H1 (cell line): ENCODE measurements at regions not wholly inside any gene's neighbourhood (a gene's known extent, or its start where the extent isn't known, plus 50 kb on each side); places are given as distances from the start of the nearest gene placed in this dataset.
A peak's percentile ranks its signal among the peaks of the same experiment; 100 is the strongest.

Source experiments
- CTCF ChIA-PET: fragments of 300-600 bp; sonication (Branson Sonifier 250); formaldehyde crosslinking; loops from one replicate; lab custom pipeline; 2021; ENCODE audit not compliant: partially characterized antibody; lab: Charles Lee
- POLR2A ChIA-PET: fragments of 300-600 bp; sonication (Branson Sonifier 250); formaldehyde crosslinking; loops from one replicate; lab custom pipeline; 2021; ENCODE audit warnings: inconsistent platforms; ENCODE audit not compliant: partially characterized antibody; lab: Charles Lee
- DNase-seq, 2 experiments: peaks; one replicate each; pipeline versions ENCODE4 v3.0.0 to v3.0.0-alpha.2; 2010 to 2022; ENCODE audit warnings: low spot score in 2 of 2, low read depth in 1 of 2, mixed read lengths in 1 of 2
- FAIRE-seq: peaks from 2 replicates; lab custom pipeline; 2011; peaks lifted over from hg19 to GRCh38; lab: Jason Lieb, UNC
- H2AFZ ChIP-seq: 2 replicates; pipeline ENCODE4 v1.8.1; 2012; ENCODE audit warnings: low read length, inconsistent platforms
- H2AK5ac ChIP-seq: 2 replicates; pipeline ENCODE4 v1.6.1; 2013; ENCODE audit warnings: low read depth, low read length
- H2BK120ac ChIP-seq: replicated peaks from 2 replicates; pipeline ENCODE3; 2013; ENCODE audit warnings: low read depth, low read length, inconsistent platforms
- H2BK12ac ChIP-seq: 2 replicates; pipeline ENCODE4 v1.6.1; 2013; ENCODE audit warnings: low read depth, low read length
- H2BK15ac ChIP-seq: 2 replicates; pipeline ENCODE4 v1.6.1; 2013; ENCODE audit warnings: low read length
- H2BK20ac ChIP-seq: 2 replicates; pipeline ENCODE4 v1.6.1; 2013; ENCODE audit warnings: low read length
- H2BK5ac ChIP-seq: 2 replicates; pipeline ENCODE4 v1.6.1; 2013; ENCODE audit warnings: low read depth, low read length
- H3K14ac ChIP-seq: 2 replicates; pipeline ENCODE4 v1.6.1; 2013; ENCODE audit warnings: inconsistent platforms; ENCODE audit not compliant: insufficient read length
- H3K18ac ChIP-seq: 2 replicates; pipeline ENCODE4 v1.6.1; 2013; ENCODE audit warnings: low read length; ENCODE audit errors: extremely low read depth
- H3K23ac ChIP-seq: 2 replicates; pipeline ENCODE4 v1.6.1; 2013; ENCODE audit warnings: inconsistent platforms; ENCODE audit not compliant: insufficient read length
- H3K23me2 ChIP-seq: 2 replicates; pipeline ENCODE4 v1.6.1; 2013; ENCODE audit warnings: low read depth, low read length
- H3K27ac ChIP-seq: 2 replicates; pipeline ENCODE4 v1.6.1; 2011; ENCODE audit warnings: low read depth, low read length, inconsistent platforms
- H3K27me3 ChIP-seq, 4 experiments: replicated peaks in 1 of 4; 1 replicate in 1 of 4; 2 replicates in 3 of 4; pipeline versions ENCODE4 v1.6.1 to v1.8.1; 2011 to 2013; ENCODE audit warnings: low read length in 3 of 4, mild to moderate bottlenecking in 3 of 4, inconsistent platforms in 2 of 4, mixed read lengths in 2 of 4, moderate library complexity in 1 of 4; ENCODE audit not compliant: control insufficient read depth in 3 of 4, insufficient read depth in 3 of 4; ENCODE audit errors: extremely low read depth in 1 of 4
- H3K36me3 ChIP-seq, 4 experiments: 2 replicates each; pipeline versions ENCODE4 v1.6.1 to v1.8.1; 2011 to 2013; ENCODE audit warnings: mild to moderate bottlenecking in 4 of 4, low read length in 3 of 4, moderate library complexity in 2 of 4, control low read depth in 1 of 4, inconsistent platforms in 1 of 4; ENCODE audit not compliant: insufficient read depth in 4 of 4, control insufficient read depth in 2 of 4
- H3K4ac ChIP-seq: replicated peaks from 2 replicates; pipeline ENCODE3; 2013; ENCODE audit warnings: low read length, low read depth, mixed read lengths, inconsistent platforms; ENCODE audit not compliant: insufficient read length
- H3K4me1 ChIP-seq, 4 experiments: replicated peaks in 1 of 4; 1 replicate in 1 of 4; 2 replicates in 3 of 4; pipeline versions ENCODE4 v1.6.1 to v1.8.1; 2011 to 2013; ENCODE audit warnings: low read length in 3 of 4, inconsistent platforms in 2 of 4, mixed read lengths in 1 of 4; ENCODE audit not compliant: insufficient read depth in 4 of 4, control insufficient read depth in 3 of 4
- H3K4me2 ChIP-seq, 2 experiments: 2 replicates each; pipeline versions ENCODE4 v1.6.1 to v1.8.1; 2011 to 2013; ENCODE audit warnings: low read depth in 2 of 2, low read length in 2 of 2, control low read depth in 1 of 2, inconsistent platforms in 1 of 2, mild to moderate bottlenecking in 1 of 2; ENCODE audit not compliant: insufficient read depth in 1 of 2
- H3K4me3 ChIP-seq, 4 experiments: fragments of 200-600, 300-600 bp in 1 of 4; sonication (generic), shearing (Covaris generic), sonication (Bioruptor Twin) in 1 of 4; 2 replicates each; pipeline versions ENCODE4 v1.5.1 to v1.8.1; 2011 to 2016; ENCODE audit warnings: low read length in 4 of 4, low read depth in 3 of 4, control low read depth in 2 of 4, inconsistent platforms in 2 of 4, mild to moderate bottlenecking in 2 of 4, mixed read lengths in 1 of 4, moderate library complexity in 1 of 4; ENCODE audit not compliant: insufficient read depth in 2 of 4; ENCODE audit errors: extremely low read depth in 1 of 4
- H3K56ac ChIP-seq: replicated peaks from 2 replicates; pipeline ENCODE3; 2013; ENCODE audit warnings: low read depth, mild to moderate bottlenecking, mixed read lengths, low read length, inconsistent platforms; ENCODE audit not compliant: insufficient read length
- H3K79me1 ChIP-seq: 2 replicates; pipeline ENCODE4 v1.6.1; 2013; ENCODE audit warnings: low read depth, low read length, control low read depth
- H3K79me2 ChIP-seq, 2 experiments: 2 replicates each; pipeline versions ENCODE4 v1.6.1 to v1.8.1; 2012 to 2013; ENCODE audit warnings: low read length in 2 of 2, mild to moderate bottlenecking in 2 of 2, inconsistent platforms in 1 of 2; ENCODE audit not compliant: insufficient read depth in 2 of 2, control insufficient read depth in 1 of 2
- H3K9ac ChIP-seq, 4 experiments: replicated peaks in 1 of 4; 1 replicate in 1 of 4; 2 replicates in 3 of 4; pipeline versions ENCODE4 v1.6.1 to v1.8.1; 2011 to 2013; ENCODE audit warnings: low read depth in 3 of 4, low read length in 3 of 4, control low read depth in 2 of 4, mild to moderate bottlenecking in 2 of 4, moderate library complexity in 2 of 4, inconsistent platforms in 1 of 4; ENCODE audit errors: extremely low read depth in 1 of 4
- H3K9me3 ChIP-seq, 2 experiments: 2 replicates each; pipeline versions ENCODE4 v1.6.1 to v1.8.1; 2012 to 2013; ENCODE audit warnings: mild to moderate bottlenecking in 2 of 2, moderate library complexity in 2 of 2, control low read depth in 1 of 2, inconsistent platforms in 1 of 2, low read depth in 1 of 2, low read length in 1 of 2, mixed read lengths in 1 of 2; ENCODE audit not compliant: insufficient read depth in 2 of 2
- H4K20me1 ChIP-seq, 2 experiments: replicated peaks in 1 of 2; 2 replicates each; pipeline versions ENCODE3 to v1.8.1; 2011 to 2013; ENCODE audit warnings: inconsistent platforms in 2 of 2, low read length in 2 of 2, mild to moderate bottlenecking in 1 of 2; ENCODE audit not compliant: insufficient read depth in 2 of 2, control insufficient read depth in 1 of 2
- H4K5ac ChIP-seq: 2 replicates; pipeline ENCODE4 v1.6.1; 2013; ENCODE audit warnings: low read length, low read depth, mixed read lengths, inconsistent platforms; ENCODE audit not compliant: insufficient read length
- H4K8ac ChIP-seq: 2 replicates; pipeline ENCODE4 v1.8.0; 2013; ENCODE audit warnings: mild to moderate bottlenecking, moderate library complexity, low read length, inconsistent platforms; ENCODE audit not compliant: insufficient read depth; ENCODE audit errors: extremely low read depth
- H4K91ac ChIP-seq: replicated peaks from 2 replicates; pipeline ENCODE3; 2013; ENCODE audit warnings: low read length, mixed read lengths, inconsistent platforms; ENCODE audit not compliant: insufficient read length
- PHF8 ChIP-seq: fragments of 200-600 bp; sonication (generic); conservative IDR thresholded peaks from 2 replicates; pipeline ENCODE4 v1.7.1; 2012; ENCODE audit warnings: low read depth, mild to moderate bottlenecking, inconsistent platforms, low read length, moderate library complexity
- RAD21 ChIP-seq, 2 experiments: IDR thresholded peaks in 1 of 2; conservative IDR thresholded peaks in 1 of 2; 2 replicates each; pipeline ENCODE4 v1.6.1; 2011; ENCODE audit warnings: low read depth in 2 of 2, low read length in 2 of 2, improper control_type of control experiment in 1 of 2, inconsistent platforms in 1 of 2, mild to moderate bottlenecking in 1 of 2, moderate library complexity in 1 of 2
- WGBS, 2 experiments: shearing (Covaris generic) in 1 of 2; methylation state at CpG; one replicate each; pipeline versions ENCODE4 v1.1.6 to v1.1.7; 2013 to 2015; ENCODE audit warnings: low lambda C conversion rate in 2 of 2, mixed read lengths in 2 of 2, inconsistent platforms in 1 of 2, low coverage in 1 of 2, missing lambda C conversion rate in 1 of 2; ENCODE audit not compliant: insufficient replicate concordance in 2 of 2, insufficient coverage in 1 of 2, insufficient read length in 1 of 2; ENCODE audit errors: extremely low coverage in 1 of 2, missing lambda C conversion rate in 1 of 2; 5-methylcytosine and 5-hydroxymethylcytosine counted together
- TF ChIP-seq, protein P1 (sequence below), 3 experiments: IDR thresholded peaks; 1 replicate in 2 of 3; 2 replicates in 1 of 3; pipeline versions ENCODE4 v1.5.1 to v1.6.1; 2011; ENCODE audit warnings: low read length in 3 of 3, mild to moderate bottlenecking in 3 of 3, inconsistent platforms in 2 of 3, low read depth in 1 of 3, moderate library complexity in 1 of 3; ENCODE audit not compliant: insufficient read depth in 1 of 3; ENCODE audit errors: control extremely low read depth in 1 of 3

DNA sequence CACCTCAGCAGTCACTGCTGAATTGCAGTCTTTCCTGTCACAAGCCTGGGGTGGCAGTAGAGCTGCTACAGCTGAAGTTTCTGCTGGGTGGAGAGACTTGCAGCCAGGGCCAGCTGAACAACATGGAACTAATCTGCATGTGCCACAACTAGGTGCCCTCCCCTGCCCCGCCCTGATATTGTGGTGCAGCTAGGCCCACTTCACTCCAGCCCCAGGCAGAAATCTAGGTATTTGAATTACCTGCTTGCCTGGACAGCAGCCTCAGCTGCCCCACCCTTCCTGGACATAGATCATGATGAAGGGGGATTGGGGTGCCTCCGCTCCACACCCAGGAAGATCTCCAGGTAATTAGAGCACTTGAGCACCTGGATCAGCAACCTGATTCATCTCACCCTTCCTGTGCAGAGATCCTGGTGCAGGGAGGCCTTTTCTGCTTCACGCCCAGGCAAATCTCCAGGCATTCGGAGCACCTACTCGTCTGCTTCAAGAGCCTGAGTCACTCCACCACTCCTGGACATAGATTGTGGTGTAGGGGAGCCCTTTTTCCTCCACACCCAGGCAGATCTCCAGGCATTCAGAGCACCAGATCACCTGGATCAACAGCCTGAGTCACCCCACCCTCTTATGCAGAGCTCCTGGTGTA, 477.0 kb downstream of the SOX5 start:
- Histone ChIP-seq H3K4me1 (no peaks in the 10 kb centered on the region; a peak in 1 of 7 replicates), H2AK5ac (no peak overlapping the region), H2BK120ac (no peak overlapping the region), H4K20me1 (peaks cover 0 to 2% of the 10 kb centered on the region in 2 experiments), H3K14ac (no peak overlapping the region), H2BK12ac (0 out of 2 replicates have a peak overlapping the region, but pooled peaks have one; percentile 39), H4K91ac (no peak overlapping the region), H3K79me1 (no peaks in the 10 kb centered on the region), H3K4me3 (no peak overlapping the region), H2BK5ac (peak overlapping the region; percentile 63), H2BK20ac (no peak overlapping the region; the same call in 1 of the 2 replicates), H3K23ac (no peak overlapping the region)
- ChIA-PET POLR2A (no interaction called here), CTCF (interaction anchor here (0.7 kb wide), 1 partner anchor 97 kb away, joined by 3 read pairs; no protein-coding TSS in a partner anchor)
- FAIRE-seq (no peak), DNase-seq (no peak)
- WGBS, 2 experiments, result 91% methylated on average over 5 of the region's 5 CpGs; no CpG with 5 or more reads in 1 of the 2 experiments
- TF ChIP-seq, protein P1, sequence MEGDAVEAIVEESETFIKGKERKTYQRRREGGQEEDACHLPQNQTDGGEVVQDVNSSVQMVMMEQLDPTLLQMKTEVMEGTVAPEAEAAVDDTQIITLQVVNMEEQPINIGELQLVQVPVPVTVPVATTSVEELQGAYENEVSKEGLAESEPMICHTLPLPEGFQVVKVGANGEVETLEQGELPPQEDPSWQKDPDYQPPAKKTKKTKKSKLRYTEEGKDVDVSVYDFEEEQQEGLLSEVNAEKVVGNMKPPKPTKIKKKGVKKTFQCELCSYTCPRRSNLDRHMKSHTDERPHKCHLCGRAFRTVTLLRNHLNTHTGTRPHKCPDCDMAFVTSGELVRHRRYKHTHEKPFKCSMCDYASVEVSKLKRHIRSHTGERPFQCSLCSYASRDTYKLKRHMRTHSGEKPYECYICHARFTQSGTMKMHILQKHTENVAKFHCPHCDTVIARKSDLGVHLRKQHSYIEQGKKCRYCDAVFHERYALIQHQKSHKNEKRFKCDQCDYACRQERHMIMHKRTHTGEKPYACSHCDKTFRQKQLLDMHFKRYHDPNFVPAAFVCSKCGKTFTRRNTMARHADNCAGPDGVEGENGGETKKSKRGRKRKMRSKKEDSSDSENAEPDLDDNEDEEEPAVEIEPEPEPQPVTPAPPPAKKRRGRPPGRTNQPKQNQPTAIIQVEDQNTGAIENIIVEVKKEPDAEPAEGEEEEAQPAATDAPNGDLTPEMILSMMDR (IDR thresholded peaks at IDR 0.05; ENCODE audit: control extremely low read depth in 1 of 3, insufficient read depth in 1 of 3, low read depth in 1 of 3, low read length in 3 of 3), result peak in 2 of 3 experiments; percentile 5 to 16; a peak in 2 of 4 replicates
- TF ChIP-seq RAD21 (IDR thresholded peaks at IDR 0.05 in 1 of 2, conservative IDR thresholded peaks at IDR 0.05 in 1 of 2; ENCODE audit: low read depth in 2 of 2, low read length in 2 of 2), result peak; percentile 14 to 42; a peak in 3 of 4 replicates
- TF ChIP-seq PHF8, result no peak
- TF ChIP-seq, all 59 proteins: peak for 2
- no peak overlapping the region for H3K56ac ChIP-seq
- no peaks in the 10 kb centered on the region for H3K27me3 ChIP-seq
- H3K23me2 ChIP-seq, result no peaks in the 10 kb centered on the region
- no peaks in the 10 kb centered on the region for H3K36me3 ChIP-seq
- no peaks in the 10 kb centered on the region for H3K79me2 ChIP-seq
- H3K18ac ChIP-seq, result no peak overlapping the region
- no peak overlapping the region for H3K4me2 ChIP-seq
- H2AFZ ChIP-seq, result peak overlapping the region; percentile 82
- H2BK15ac ChIP-seq, result 0 out of 2 replicates have a peak overlapping the region, but pooled peaks have one; percentile 29
- H3K9me3 ChIP-seq, result no peaks in the 10 kb centered on the region
- H3K4ac ChIP-seq, result no peak overlapping the region
- no peak overlapping the region for H3K9ac ChIP-seq
- H4K8ac ChIP-seq, result no peak overlapping the region; the same call in 1 of the 2 replicates
- no peak overlapping the region for H3K27ac ChIP-seq
- H4K5ac ChIP-seq, result no peak overlapping the region
